Astrocyte of the spinal cord (primary cell): ENCODE measurements at regions not wholly inside any gene's neighbourhood (a gene's known extent, or its start where the extent isn't known, plus 50 kb on each side); places are given as distances from the start of the nearest gene placed in this dataset.

ENCODE experiments used
- DNase-seq: peaks from one replicate; pipeline ENCODE4 v3.0.0; 2011; ENCODE audit warnings: low read depth, low spot score
- H3K4me3 ChIP-seq: 2 replicates; pipeline ENCODE4 v1.5.1; 2011; ENCODE audit warnings: low read depth, mild to moderate bottlenecking, low read length, moderate library complexity
- CTCF ChIP-seq: IDR thresholded peaks from 2 replicates; pipeline ENCODE4 v1.5.1; 2012; ENCODE audit warnings: low read depth, mild to moderate bottlenecking, low read length, inconsistent platforms
- in situ Hi-C: cut with HindIII; loops from 2 replicates; pipeline ENCODE4 v1.10.0; 2017; ENCODE audit warnings: low sequenced_read_pairs

GRCh38 chr2:15768615-15769014 is 171.7 kb upstream of the MYCN start:
- in situ Hi-C loops, result no loop called here
- no peak for TF ChIP-seq CTCF
- DNase-seq, result no peak
- H3K4me3 ChIP-seq, result no peak overlapping the region

GRCh38 chr2:15769235-15769634 is 171.1 kb upstream of the MYCN start:
- in situ Hi-C loops, result no loop called here
- H3K4me3 ChIP-seq, result no peak overlapping the region
- no peak for TF ChIP-seq CTCF
- no peak for DNase-seq

GRCh38 chr2:15769676-15770547 is 170.4 kb upstream of the MYCN start:
- DNase-seq, result no peak
- in situ Hi-C loops, result no loop called here
- no peak overlapping the region for H3K4me3 ChIP-seq
- TF ChIP-seq CTCF, result no peak

GRCh38 chr2:15770606-15771005 is 169.7 kb upstream of the MYCN start:
- no peak for DNase-seq
- TF ChIP-seq CTCF, result no peak
- H3K4me3 ChIP-seq, result no peak overlapping the region
- in situ Hi-C loops, result no loop called here

- H3K4me3 ChIP-seq, result no peak overlapping the region
- in situ Hi-C loops, result no loop called here
- DNase-seq, result no peak
- no peak for TF ChIP-seq CTCF
Observed at GRCh38 chr2:15771124-15771523, 169.2 kb upstream of the MYCN start.

- in situ Hi-C loops, result no loop called here
- no peak overlapping the region for H3K4me3 ChIP-seq
- no peak for DNase-seq
- no peak for TF ChIP-seq CTCF
Observed at GRCh38 chr2:15772086-15772595, 168.2 kb upstream of the MYCN start.
